ENCODE measurements at regions not wholly inside any gene's neighbourhood (a gene's known extent, or its start where the extent isn't known, plus 50 kb on each side); places are given as distances from the start of the nearest gene placed in this dataset.

- Histone ChIP-seq H3K23ac (ENCODE audit: low read length in 2 of 2) (no peak overlapping the region), H3K9ac (ENCODE audit: low read length) (no peak overlapping the region), H2BK12ac (ENCODE audit: low read length in 2 of 2) (no peak overlapping the region), H2AFZ (ENCODE audit: low read depth, low read length) (no peak overlapping the region), H3K79me1 (replicated peaks; ENCODE audit: low read length, poor library complexity, severe bottlenecking) (no peaks in the 10 kb centered on the region), H2BK15ac (ENCODE audit: low read depth, poor library complexity, severe bottlenecking) (no peak overlapping the region), H3K36me3 (ENCODE audit: control insufficient read depth in 1 of 2, insufficient read depth in 2 of 2, low read depth in 1 of 2, low read length in 2 of 2) (no peaks in the 10 kb centered on the region), H3K4me1 (ENCODE audit: control insufficient read depth, insufficient read depth, low read depth, low read length) (peaks cover 7% of the 10 kb centered on the region), H3K27me3 (ENCODE audit: control insufficient read depth in 1 of 2, insufficient read depth in 1 of 2, low read length in 2 of 2) (peaks cover 84 to 92% of the 10 kb centered on the region in 2 experiments), H3K27ac (ENCODE audit: low read length, poor library complexity, severe bottlenecking) (no peak overlapping the region), H2BK120ac (ENCODE audit: low read depth, low read length) (no peak overlapping the region), H3K4me3 (ENCODE audit: insufficient read depth in 1 of 2, low read depth in 1 of 2, low read length in 2 of 2) (no peak overlapping the region), H3K9me3 (ENCODE audit: control insufficient read depth, low read length) (no peaks in the 10 kb centered on the region), H3K18ac (ENCODE audit: low read depth in 1 of 2, low read length in 2 of 2) (no peak overlapping the region), H3K4ac (ENCODE audit: low read depth in 1 of 2, low read length in 2 of 2) (no peak overlapping the region), H2BK5ac (ENCODE audit: low read depth, low read length, poor library complexity, severe bottlenecking) (no peak overlapping the region), H4K91ac (ENCODE audit: low read length) (no peak overlapping the region), H3K4me2 (ENCODE audit: low read length, poor library complexity, severe bottlenecking) (no peak overlapping the region), H3K14ac (ENCODE audit: low read length in 2 of 2) (no peak overlapping the region), H2AK5ac (ENCODE audit: low read length, severe bottlenecking) (no peak overlapping the region), H4K8ac (ENCODE audit: low read length) (no peak overlapping the region)
- DNase-seq: no peak
- WGBS: 55% methylated on average over 1 of the region's 1 CpG
Observed at GRCh38 chr10:100683004-100683403, 62.4 kb upstream of the PAX2 start.

GRCh38 chr10:100683545-100684300 is 61.7 kb upstream of the PAX2 start:
- Histone ChIP-seq H2BK12ac (ENCODE audit: low read length in 2 of 2) (no peak overlapping the region), H3K23ac (ENCODE audit: low read length in 2 of 2) (no peak overlapping the region), H2AK5ac (ENCODE audit: low read length, severe bottlenecking) (no peak overlapping the region), H2AFZ (ENCODE audit: low read depth, low read length) (no peak overlapping the region), H3K4ac (ENCODE audit: low read depth in 1 of 2, low read length in 2 of 2) (no peak overlapping the region), H3K36me3 (ENCODE audit: control insufficient read depth in 1 of 2, insufficient read depth in 2 of 2, low read depth in 1 of 2, low read length in 2 of 2) (no peaks in the 10 kb centered on the region), H3K27me3 (ENCODE audit: control insufficient read depth in 1 of 2, insufficient read depth in 1 of 2, low read length in 2 of 2) (peaks cover 91 to 92% of the 10 kb centered on the region in 2 experiments), H3K79me1 (replicated peaks; ENCODE audit: low read length, poor library complexity, severe bottlenecking) (no peaks in the 10 kb centered on the region), H2BK120ac (ENCODE audit: low read depth, low read length) (no peak overlapping the region), H3K27ac (ENCODE audit: low read length, poor library complexity, severe bottlenecking) (no peak overlapping the region), H4K91ac (ENCODE audit: low read length) (no peak overlapping the region), H3K9me3 (ENCODE audit: control insufficient read depth, low read length) (no peaks in the 10 kb centered on the region), H3K18ac (ENCODE audit: low read depth in 1 of 2, low read length in 2 of 2) (no peak overlapping the region), H3K9ac (ENCODE audit: low read length) (no peak overlapping the region), H3K4me3 (ENCODE audit: insufficient read depth in 1 of 2, low read depth in 1 of 2, low read length in 2 of 2) (no peak overlapping the region), H3K14ac (ENCODE audit: low read length in 2 of 2) (no peak overlapping the region), H2BK5ac (ENCODE audit: low read depth, low read length, poor library complexity, severe bottlenecking) (no peak overlapping the region), H3K4me2 (ENCODE audit: low read length, poor library complexity, severe bottlenecking) (no peak overlapping the region), H3K4me1 (ENCODE audit: control insufficient read depth, insufficient read depth, low read depth, low read length) (peaks cover 9% of the 10 kb centered on the region), H2BK15ac (ENCODE audit: low read depth, poor library complexity, severe bottlenecking) (no peak overlapping the region), H4K8ac (ENCODE audit: low read length) (no peak overlapping the region)
- DNase-seq: no peak
- 2% methylated on average over 14 of the region's 14 CpGs for WGBS

GRCh38 chr10:100684688-100685235 is 60.6 kb upstream of the PAX2 start:
- H4K8ac ChIP-seq (ENCODE audit: low read length): no peak overlapping the region
- no peak overlapping the region for H2BK5ac ChIP-seq (ENCODE audit: low read depth, low read length, poor library complexity, severe bottlenecking)
- no peak for DNase-seq
- H3K79me1 ChIP-seq (replicated peaks; ENCODE audit: low read length, poor library complexity, severe bottlenecking): no peaks in the 10 kb centered on the region
- no peaks in the 10 kb centered on the region for H3K36me3 ChIP-seq (ENCODE audit: control insufficient read depth in 1 of 2, insufficient read depth in 2 of 2, low read depth in 1 of 2, low read length in 2 of 2)
- no peak overlapping the region for H4K91ac ChIP-seq (ENCODE audit: low read length)
- H3K4me1 ChIP-seq (ENCODE audit: control insufficient read depth, insufficient read depth, low read depth, low read length): peaks cover 9% of the 10 kb centered on the region
- no peaks in the 10 kb centered on the region for H3K9me3 ChIP-seq (ENCODE audit: control insufficient read depth, low read length)
- no peak overlapping the region for H3K4me2 ChIP-seq (ENCODE audit: low read length, poor library complexity, severe bottlenecking)
- no peak overlapping the region for H3K27ac ChIP-seq (ENCODE audit: low read length, poor library complexity, severe bottlenecking)
- no peak overlapping the region for H2BK120ac ChIP-seq (ENCODE audit: low read depth, low read length)
- H3K9ac ChIP-seq (ENCODE audit: low read length): no peak overlapping the region
- no peak overlapping the region for H3K4ac ChIP-seq (ENCODE audit: low read depth in 1 of 2, low read length in 2 of 2)
- H3K27me3 ChIP-seq (ENCODE audit: control insufficient read depth in 1 of 2, insufficient read depth in 1 of 2, low read length in 2 of 2): peaks cover 94 to 95% of the 10 kb centered on the region in 2 experiments
- no peak overlapping the region for H2AK5ac ChIP-seq (ENCODE audit: low read length, severe bottlenecking)
- H3K4me3 ChIP-seq (ENCODE audit: insufficient read depth in 1 of 2, low read depth in 1 of 2, low read length in 2 of 2): no peak overlapping the region
- H2AFZ ChIP-seq (ENCODE audit: low read depth, low read length): no peak overlapping the region
- no peak overlapping the region for H3K18ac ChIP-seq (ENCODE audit: low read depth in 1 of 2, low read length in 2 of 2)
- no peak overlapping the region for H3K14ac ChIP-seq (ENCODE audit: low read length in 2 of 2)
- H3K23ac ChIP-seq (ENCODE audit: low read length in 2 of 2): no peak overlapping the region
- WGBS: 12% methylated on average over 9 of the region's 9 CpGs
- no peak overlapping the region for H2BK15ac ChIP-seq (ENCODE audit: low read depth, poor library complexity, severe bottlenecking)
- H2BK12ac ChIP-seq (ENCODE audit: low read length in 2 of 2): no peak overlapping the region

GRCh38 chr10:100685331-100685730 is 60.1 kb upstream of the PAX2 start:
- 71% methylated on average over 6 of the region's 6 CpGs for WGBS
- Histone ChIP-seq H2AK5ac (ENCODE audit: low read length, severe bottlenecking) (no peak overlapping the region), H3K4me3 (ENCODE audit: insufficient read depth in 1 of 2, low read depth in 1 of 2, low read length in 2 of 2) (no peak overlapping the region), H3K9me3 (ENCODE audit: control insufficient read depth, low read length) (no peaks in the 10 kb centered on the region), H3K23ac (ENCODE audit: low read length in 2 of 2) (no peak overlapping the region), H2BK12ac (ENCODE audit: low read length in 2 of 2) (no peak overlapping the region), H2BK120ac (ENCODE audit: low read depth, low read length) (no peak overlapping the region), H3K36me3 (ENCODE audit: control insufficient read depth in 1 of 2, insufficient read depth in 2 of 2, low read depth in 1 of 2, low read length in 2 of 2) (no peaks in the 10 kb centered on the region), H3K4me2 (ENCODE audit: low read length, poor library complexity, severe bottlenecking) (no peak overlapping the region), H3K27me3 (ENCODE audit: control insufficient read depth in 1 of 2, insufficient read depth in 1 of 2, low read length in 2 of 2) (peaks cover 94% of the 10 kb centered on the region in 2 experiments), H3K14ac (ENCODE audit: low read length in 2 of 2) (no peak overlapping the region), H3K9ac (ENCODE audit: low read length) (no peak overlapping the region), H3K27ac (ENCODE audit: low read length, poor library complexity, severe bottlenecking) (no peak overlapping the region), H4K8ac (ENCODE audit: low read length) (no peak overlapping the region), H2BK5ac (ENCODE audit: low read depth, low read length, poor library complexity, severe bottlenecking) (no peak overlapping the region), H3K4me1 (ENCODE audit: control insufficient read depth, insufficient read depth, low read depth, low read length) (peaks cover 9% of the 10 kb centered on the region), H3K4ac (ENCODE audit: low read depth in 1 of 2, low read length in 2 of 2) (no peak overlapping the region), H3K18ac (ENCODE audit: low read depth in 1 of 2, low read length in 2 of 2) (no peak overlapping the region), H2AFZ (ENCODE audit: low read depth, low read length) (no peak overlapping the region), H2BK15ac (ENCODE audit: low read depth, poor library complexity, severe bottlenecking) (no peak overlapping the region), H4K91ac (ENCODE audit: low read length) (no peak overlapping the region), H3K79me1 (replicated peaks; ENCODE audit: low read length, poor library complexity, severe bottlenecking) (no peaks in the 10 kb centered on the region)
- no peak for DNase-seq

All from mesenchymal stem cell (in vitro differentiated cells and primary cell).